ENCODE measurements at regions not wholly inside any gene's neighbourhood (a gene's known extent, or its start where the extent isn't known, plus 50 kb on each side); places are given as distances from the start of the nearest gene placed in this dataset.

- Mint-ChIP-seq H3K36me3 (no peaks in the 10 kb centered on the region), H3K27ac (no peak overlapping the region), H3K9me3 (no peaks in the 10 kb centered on the region), H3K4me1 (ENCODE audit: unreplicated experiment) (peaks cover 3% of the 10 kb centered on the region), H3K27me3 (peaks cover 4% of the 10 kb centered on the region), H3K4me3 (no peak overlapping the region)
- no peak for TF ChIP-seq CTCF (conservative IDR thresholded peaks at IDR 0.05)
- DNase-seq (ENCODE audit: extremely low spot score, unreplicated experiment): no peak
These were observed 461.0 kb downstream of the EIPR1 start for GRCh38 chr2:2916621-2917020.

DNA sequence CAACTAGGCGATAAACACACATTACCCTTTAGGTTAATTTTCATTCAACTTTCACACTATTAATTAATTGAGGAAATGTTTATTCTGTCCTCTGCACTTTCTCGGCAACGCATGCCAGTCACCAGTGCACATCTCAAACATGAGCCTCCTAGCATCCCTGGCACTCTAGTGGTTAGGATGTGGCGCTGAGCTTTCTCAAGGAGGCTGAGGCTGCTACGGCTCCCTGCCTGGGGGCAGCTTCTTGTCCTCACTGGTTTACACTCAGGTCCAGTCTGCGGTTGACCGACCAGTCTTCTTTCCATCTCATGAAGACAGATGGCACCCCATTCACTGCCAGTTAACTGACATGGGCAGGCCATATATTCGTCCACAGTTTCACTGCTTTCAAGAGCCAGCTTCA is 463.4 kb downstream of the EIPR1 start:
- no peak for TF ChIP-seq CTCF (conservative IDR thresholded peaks at IDR 0.05)
- no peak for DNase-seq (ENCODE audit: extremely low spot score, unreplicated experiment)
- H3K4me1 Mint-ChIP-seq (ENCODE audit: unreplicated experiment): no peaks in the 10 kb centered on the region
- no peaks in the 10 kb centered on the region for H3K9me3 Mint-ChIP-seq
- H3K27me3 Mint-ChIP-seq: peaks cover 4% of the 10 kb centered on the region
- no peaks in the 10 kb centered on the region for H3K36me3 Mint-ChIP-seq
- H3K4me3 Mint-ChIP-seq: no peak overlapping the region
- H3K27ac Mint-ChIP-seq: no peak overlapping the region

GRCh38 chr2:2913601-2914120 is 464.0 kb downstream of the EIPR1 start:
- Mint-ChIP-seq H3K9me3 (no peaks in the 10 kb centered on the region), H3K27ac (no peak overlapping the region), H3K4me1 (ENCODE audit: unreplicated experiment) (no peaks in the 10 kb centered on the region), H3K36me3 (no peaks in the 10 kb centered on the region), H3K27me3 (peaks cover 4% of the 10 kb centered on the region), H3K4me3 (no peak overlapping the region)
- TF ChIP-seq CTCF (conservative IDR thresholded peaks at IDR 0.05): no peak
- DNase-seq (ENCODE audit: extremely low spot score, unreplicated experiment): no peak

DNA sequence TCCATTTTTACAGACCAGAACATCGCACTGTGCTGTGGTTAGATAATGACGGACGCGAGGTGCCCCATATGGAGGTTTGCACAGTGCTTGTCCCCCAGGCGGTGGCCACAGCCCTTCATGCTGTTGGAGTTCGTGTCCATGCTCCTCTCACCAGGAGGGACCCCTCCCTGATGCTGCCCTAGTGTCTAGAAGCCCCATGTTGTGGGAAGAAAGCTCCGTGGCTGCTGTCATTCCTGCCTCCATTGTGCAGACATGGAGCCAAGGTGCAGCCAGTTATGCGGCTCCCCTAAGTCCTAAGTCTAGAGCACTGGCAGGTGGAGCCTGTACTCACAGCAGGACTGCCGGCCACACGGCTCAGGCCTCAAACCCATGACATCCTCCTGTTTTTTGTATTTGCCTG is 464.9 kb downstream of the EIPR1 start:
- TF ChIP-seq CTCF (conservative IDR thresholded peaks at IDR 0.05): no peak
- H3K27ac Mint-ChIP-seq: no peak overlapping the region
- H3K9me3 Mint-ChIP-seq: no peaks in the 10 kb centered on the region
- DNase-seq (ENCODE audit: extremely low spot score, unreplicated experiment): no peak
- H3K27me3 Mint-ChIP-seq: peaks cover 4% of the 10 kb centered on the region
- H3K4me1 Mint-ChIP-seq (ENCODE audit: unreplicated experiment): no peaks in the 10 kb centered on the region
- no peaks in the 10 kb centered on the region for H3K36me3 Mint-ChIP-seq
- H3K4me3 Mint-ChIP-seq: no peak overlapping the region

GRCh38 chr2:2912293-2912692 is 465.3 kb downstream of the EIPR1 start:
- no peaks in the 10 kb centered on the region for H3K4me1 Mint-ChIP-seq (ENCODE audit: unreplicated experiment)
- no peaks in the 10 kb centered on the region for H3K9me3 Mint-ChIP-seq
- DNase-seq (ENCODE audit: extremely low spot score, unreplicated experiment): no peak
- peaks cover 4% of the 10 kb centered on the region for H3K27me3 Mint-ChIP-seq
- TF ChIP-seq CTCF (conservative IDR thresholded peaks at IDR 0.05): no peak
- H3K27ac Mint-ChIP-seq: no peak overlapping the region
- H3K4me3 Mint-ChIP-seq: no peak overlapping the region
- H3K36me3 Mint-ChIP-seq: no peaks in the 10 kb centered on the region

GRCh38 chr2:2910259-2910658 is 467.4 kb downstream of the EIPR1 start:
- Mint-ChIP-seq H3K9me3 (no peaks in the 10 kb centered on the region), H3K4me1 (ENCODE audit: unreplicated experiment) (no peaks in the 10 kb centered on the region), H3K36me3 (no peaks in the 10 kb centered on the region), H3K27ac (no peak overlapping the region), H3K27me3 (peaks cover 4% of the 10 kb centered on the region), H3K4me3 (no peak overlapping the region)
- DNase-seq (ENCODE audit: extremely low spot score, unreplicated experiment): no peak
- no peak for TF ChIP-seq CTCF (conservative IDR thresholded peaks at IDR 0.05)
